GM23248 (cell line): ENCODE measurements at regions not wholly inside any gene's neighbourhood (a gene's known extent, or its start where the extent isn't known, plus 50 kb on each side); places are given as distances from the start of the nearest gene placed in this dataset.

Experiments used
- EZH2 ChIP-seq: fragments of 200-600 bp; sonication (generic); IDR thresholded peaks from 2 replicates; pipeline ENCODE4 v1.6.1; 2018; ENCODE audit warnings: antibody characterized with exemption, mild to moderate bottlenecking; ENCODE audit not compliant: insufficient read depth, poor library complexity, severe bottlenecking
- EZH2phosphoT487 ChIP-seq: fragments of 200-600 bp; sonication (generic); IDR thresholded peaks from 2 replicates; pipeline ENCODE4 v1.6.1; 2018; ENCODE audit warnings: antibody characterized with exemption, moderate library complexity, mild to moderate bottlenecking, low read depth; ENCODE audit not compliant: insufficient read depth

DNA sequence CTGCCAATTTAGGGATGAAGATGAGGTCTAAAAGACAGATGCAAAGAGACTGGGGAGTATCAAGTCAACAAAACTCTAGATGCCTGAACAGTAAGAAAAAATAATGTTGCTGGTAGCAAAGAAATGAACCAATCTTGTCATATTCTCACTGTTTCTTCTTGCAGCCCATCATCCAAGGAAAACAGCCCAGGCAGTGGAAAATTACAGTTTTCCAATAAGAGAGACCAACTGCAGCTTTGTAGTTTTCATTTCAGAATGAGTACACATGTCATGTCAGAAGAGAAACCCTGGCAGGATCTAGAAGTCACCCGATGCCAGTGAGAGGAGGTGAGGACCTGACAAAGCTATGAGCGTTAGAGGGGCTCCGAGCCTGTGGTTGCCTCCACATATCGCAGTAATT, 500.4 kb upstream of the PSMD7 start:
- TF ChIP-seq EZH2phosphoT487: no peak
- TF ChIP-seq EZH2: no peak
